ENCODE measurements at regions not wholly inside any gene's neighbourhood (a gene's known extent, or its start where the extent isn't known, plus 50 kb on each side); places are given as distances from the start of the nearest gene placed in this dataset.
"Not testable (repeated sequence)": the region's sequence is repeated elsewhere in the genome, so short reads cannot be mapped to it uniquely, and the experiment has no call there.

GRCh38 chr7:17109020-17109419, 189.4 kb upstream of the AHR start:
- peak; percentile 56 for DNase-seq (ENCODE audit: low read depth)
- no peak overlapping the region for H3K4me3 ChIP-seq (ENCODE audit: control insufficient read depth, low read depth, low read length)
- no peak for TF ChIP-seq CTCF (IDR thresholded peaks at IDR 0.05; ENCODE audit: control insufficient read depth, insufficient read depth, low read depth, low read length, missing control alignments)

- DNase-seq (ENCODE audit: low read depth); H3K4me3 ChIP-seq (ENCODE audit: control insufficient read depth, low read depth, low read length): not testable (repeated sequence)
Measured at GRCh38 chr7:17113770-17114169, 184.7 kb upstream of the AHR start.

- no peak for DNase-seq (ENCODE audit: low read depth)
- no peak overlapping the region for H3K4me3 ChIP-seq (ENCODE audit: control insufficient read depth, low read depth, low read length)
- TF ChIP-seq CTCF (IDR thresholded peaks at IDR 0.05; ENCODE audit: control insufficient read depth, insufficient read depth, low read depth, low read length, missing control alignments), result no peak
Measured at GRCh38 chr7:17118412-17118811, 180.0 kb upstream of the AHR start.

GRCh38 chr7:17120756-17121155, 177.7 kb upstream of the AHR start:
- no peak for TF ChIP-seq CTCF (IDR thresholded peaks at IDR 0.05; ENCODE audit: control insufficient read depth, insufficient read depth, low read depth, low read length, missing control alignments)
- DNase-seq (ENCODE audit: low read depth), result no peak
- no peak overlapping the region for H3K4me3 ChIP-seq (ENCODE audit: control insufficient read depth, low read depth, low read length)

- H3K4me3 ChIP-seq (ENCODE audit: control insufficient read depth, low read depth, low read length), result no peak overlapping the region
- no peak for TF ChIP-seq CTCF (IDR thresholded peaks at IDR 0.05; ENCODE audit: control insufficient read depth, insufficient read depth, low read depth, low read length, missing control alignments)
- no peak for DNase-seq (ENCODE audit: low read depth)
Measured at GRCh38 chr7:17121671-17122070, 176.8 kb upstream of the AHR start.

- TF ChIP-seq CTCF (IDR thresholded peaks at IDR 0.05; ENCODE audit: control insufficient read depth, insufficient read depth, low read depth, low read length, missing control alignments), result no peak
- no peak overlapping the region for H3K4me3 ChIP-seq (ENCODE audit: control insufficient read depth, low read depth, low read length)
- peak; percentile 82 for DNase-seq (ENCODE audit: low read depth)
Measured at GRCh38 chr7:17123020-17123419, 175.4 kb upstream of the AHR start.

GRCh38 chr7:17126413-17127268, 171.8 kb upstream of the AHR start:
- no peak overlapping the region for H3K4me3 ChIP-seq (ENCODE audit: control insufficient read depth, low read depth, low read length)
- TF ChIP-seq CTCF (IDR thresholded peaks at IDR 0.05; ENCODE audit: control insufficient read depth, insufficient read depth, low read depth, low read length, missing control alignments), result no peak
- no peak for DNase-seq (ENCODE audit: low read depth)
